Loucy (cell line): ENCODE measurements at regions not wholly inside any gene's neighbourhood (a gene's known extent, or its start where the extent isn't known, plus 50 kb on each side); places are given as distances from the start of the nearest gene placed in this dataset.

ENCODE experiments used
- H2AFZ ChIP-seq: fragments of 200-600 bp; sonication (generic); 2 replicates; pipeline ENCODE4 v1.6.0; 2016; ENCODE audit warnings: antibody characterized with exemption, mild to moderate bottlenecking, low read length, moderate library complexity
- H3F3A ChIP-seq: fragments of 200-600 bp; 2 replicates; pipeline ENCODE4 v1.6.0; 2016; ENCODE audit warnings: antibody characterized with exemption, low read depth, mild to moderate bottlenecking
- H3K27me3 ChIP-seq: fragments of 200-600 bp; sonication (generic); 2 replicates; pipeline ENCODE4 v1.6.1; 2014; ENCODE audit warnings: low read length, mild to moderate bottlenecking; ENCODE audit not compliant: insufficient read depth, poor library complexity, severe bottlenecking
- H3K36me3 ChIP-seq: fragments of 200-600 bp; sonication (generic); 2 replicates; pipeline ENCODE4 v1.6.1; 2016; ENCODE audit warnings: low read length; ENCODE audit not compliant: insufficient read depth
- H3K4me1 ChIP-seq: fragments of 200-600 bp; sonication (generic); 2 replicates; pipeline ENCODE4 v1.5.1; 2014; ENCODE audit warnings: low read length, mild to moderate bottlenecking; ENCODE audit not compliant: insufficient read depth, poor library complexity, severe bottlenecking
- H3K4me2 ChIP-seq: fragments of 200-600 bp; sonication (generic); 2 replicates; pipeline ENCODE4 v1.6.0; 2014; ENCODE audit warnings: antibody characterized with exemption, low read length, low read depth, mild to moderate bottlenecking; ENCODE audit not compliant: poor library complexity, severe bottlenecking
- H3K4me3 ChIP-seq: fragments of 200-600 bp; sonication (generic); 2 replicates; pipeline ENCODE4 v1.5.1; 2014; ENCODE audit warnings: low read length, mild to moderate bottlenecking, mixed read lengths; ENCODE audit not compliant: poor library complexity, severe bottlenecking
- H3K79me2 ChIP-seq: fragments of 200-600 bp; sonication (generic); 2 replicates; pipeline ENCODE4 v1.6.1; 2014; ENCODE audit warnings: low read length; ENCODE audit not compliant: insufficient read depth
- H3K9ac ChIP-seq: fragments of 200-600 bp; sonication (generic); 2 replicates; pipeline ENCODE4 v1.6.0; 2014; ENCODE audit warnings: mild to moderate bottlenecking, low read depth, low read length, moderate library complexity; ENCODE audit not compliant: poor library complexity, severe bottlenecking
- H3K9me2 ChIP-seq: fragments of 200-600 bp; sonication (generic); replicated peaks from 2 replicates; pipeline ENCODE4 v1.6.1; 2016; ENCODE audit warnings: low read depth, low read length, mixed read lengths
- H3K9me3 ChIP-seq: fragments of 200-600 bp; sonication (generic); 2 replicates; pipeline ENCODE4 v1.6.1; 2014; ENCODE audit warnings: mild to moderate bottlenecking, antibody characterized with exemption, low read length, low read depth; ENCODE audit not compliant: insufficient read depth
- H4K20me1 ChIP-seq: fragments of 200-600 bp; sonication (generic); 2 replicates; pipeline ENCODE4 v1.6.0; 2014; ENCODE audit warnings: antibody characterized with exemption, low read length, mild to moderate bottlenecking; ENCODE audit not compliant: insufficient read depth, poor library complexity, severe bottlenecking
- EZH2phosphoT487 ChIP-seq: fragments of 200-600 bp; IDR thresholded peaks from 2 replicates; pipeline ENCODE4 v1.6.1; 2018; ENCODE audit warnings: antibody characterized with exemption, mild to moderate bottlenecking, moderate library complexity, borderline replicate concordance
- TF ChIP-seq, protein P1 (sequence below): fragments of 200-600 bp; sonication (generic); conservative IDR thresholded peaks from 2 replicates; pipeline ENCODE4 v1.5.1; 2014; ENCODE audit warnings: mild to moderate bottlenecking, antibody characterized with exemption, low read length

DNA sequence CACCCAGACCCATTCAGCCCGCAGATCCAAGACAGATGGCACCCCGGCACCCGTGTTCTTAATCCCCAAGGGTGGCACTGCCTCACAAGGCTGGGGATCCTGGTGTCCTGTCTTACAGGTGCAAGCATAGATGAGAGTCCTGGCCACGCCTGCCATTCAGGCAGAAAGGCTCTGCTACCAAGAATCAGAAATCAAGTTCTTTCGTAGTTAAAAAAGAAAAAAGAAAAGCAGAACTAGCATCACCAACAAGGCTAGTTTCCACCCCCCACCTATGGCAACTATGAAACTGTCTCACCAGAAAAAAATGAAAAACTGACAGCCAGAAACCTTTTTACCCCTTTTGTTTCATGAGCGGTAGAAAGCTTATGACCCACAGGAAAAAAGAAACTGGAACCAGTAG is 170.4 kb downstream of the SYK start:
- Histone ChIP-seq H3K27me3 (no peaks in the 10 kb centered on the region), H3K4me1 (no peaks in the 10 kb centered on the region), H3K79me2 (no peaks in the 10 kb centered on the region), H3F3A (no peaks in the 10 kb centered on the region), H3K9me3 (no peaks in the 10 kb centered on the region), H2AFZ (no peak overlapping the region), H4K20me1 (no peaks in the 10 kb centered on the region), H3K4me2 (no peak overlapping the region), H3K9ac (no peak overlapping the region), H3K4me3 (no peak overlapping the region), H3K36me3 (no peaks in the 10 kb centered on the region), H3K9me2 (no peaks in the 10 kb centered on the region)
- TF ChIP-seq EZH2phosphoT487: no peak
- TF ChIP-seq, protein P1, sequence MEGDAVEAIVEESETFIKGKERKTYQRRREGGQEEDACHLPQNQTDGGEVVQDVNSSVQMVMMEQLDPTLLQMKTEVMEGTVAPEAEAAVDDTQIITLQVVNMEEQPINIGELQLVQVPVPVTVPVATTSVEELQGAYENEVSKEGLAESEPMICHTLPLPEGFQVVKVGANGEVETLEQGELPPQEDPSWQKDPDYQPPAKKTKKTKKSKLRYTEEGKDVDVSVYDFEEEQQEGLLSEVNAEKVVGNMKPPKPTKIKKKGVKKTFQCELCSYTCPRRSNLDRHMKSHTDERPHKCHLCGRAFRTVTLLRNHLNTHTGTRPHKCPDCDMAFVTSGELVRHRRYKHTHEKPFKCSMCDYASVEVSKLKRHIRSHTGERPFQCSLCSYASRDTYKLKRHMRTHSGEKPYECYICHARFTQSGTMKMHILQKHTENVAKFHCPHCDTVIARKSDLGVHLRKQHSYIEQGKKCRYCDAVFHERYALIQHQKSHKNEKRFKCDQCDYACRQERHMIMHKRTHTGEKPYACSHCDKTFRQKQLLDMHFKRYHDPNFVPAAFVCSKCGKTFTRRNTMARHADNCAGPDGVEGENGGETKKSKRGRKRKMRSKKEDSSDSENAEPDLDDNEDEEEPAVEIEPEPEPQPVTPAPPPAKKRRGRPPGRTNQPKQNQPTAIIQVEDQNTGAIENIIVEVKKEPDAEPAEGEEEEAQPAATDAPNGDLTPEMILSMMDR: no peak

DNA sequence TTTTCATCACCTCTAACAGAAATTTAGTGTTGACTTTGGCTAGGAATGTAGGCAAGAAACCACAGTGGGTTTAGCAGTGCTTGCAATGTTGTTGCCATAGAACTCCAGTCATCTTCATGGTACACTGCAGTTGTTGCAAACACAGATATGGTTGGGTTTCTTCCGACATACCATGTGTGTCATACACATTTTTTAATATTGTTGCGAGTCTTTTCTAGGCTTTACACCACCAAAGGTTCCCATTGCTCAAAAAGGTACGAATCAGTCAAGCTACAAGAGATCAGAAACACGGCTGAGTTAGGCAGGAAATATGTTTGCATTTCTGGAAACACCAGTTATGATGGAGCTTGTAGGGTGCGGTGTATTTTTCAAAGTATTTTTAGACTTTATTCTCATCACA is 172.4 kb downstream of the SYK start:
- H3K4me1 ChIP-seq: no peaks in the 10 kb centered on the region
- H3K4me3 ChIP-seq: no peak overlapping the region
- H3K4me2 ChIP-seq: no peak overlapping the region
- H2AFZ ChIP-seq: no peak overlapping the region
- H3K36me3 ChIP-seq: no peaks in the 10 kb centered on the region
- no peak for TF ChIP-seq EZH2phosphoT487
- TF ChIP-seq, protein P1: no peak
- no peaks in the 10 kb centered on the region for H3K79me2 ChIP-seq
- H3K9ac ChIP-seq: no peak overlapping the region
- H4K20me1 ChIP-seq: no peaks in the 10 kb centered on the region
- H3F3A ChIP-seq: no peaks in the 10 kb centered on the region
- H3K9me2 ChIP-seq: no peaks in the 10 kb centered on the region
- no peaks in the 10 kb centered on the region for H3K9me3 ChIP-seq
- H3K27me3 ChIP-seq: no peaks in the 10 kb centered on the region

DNA sequence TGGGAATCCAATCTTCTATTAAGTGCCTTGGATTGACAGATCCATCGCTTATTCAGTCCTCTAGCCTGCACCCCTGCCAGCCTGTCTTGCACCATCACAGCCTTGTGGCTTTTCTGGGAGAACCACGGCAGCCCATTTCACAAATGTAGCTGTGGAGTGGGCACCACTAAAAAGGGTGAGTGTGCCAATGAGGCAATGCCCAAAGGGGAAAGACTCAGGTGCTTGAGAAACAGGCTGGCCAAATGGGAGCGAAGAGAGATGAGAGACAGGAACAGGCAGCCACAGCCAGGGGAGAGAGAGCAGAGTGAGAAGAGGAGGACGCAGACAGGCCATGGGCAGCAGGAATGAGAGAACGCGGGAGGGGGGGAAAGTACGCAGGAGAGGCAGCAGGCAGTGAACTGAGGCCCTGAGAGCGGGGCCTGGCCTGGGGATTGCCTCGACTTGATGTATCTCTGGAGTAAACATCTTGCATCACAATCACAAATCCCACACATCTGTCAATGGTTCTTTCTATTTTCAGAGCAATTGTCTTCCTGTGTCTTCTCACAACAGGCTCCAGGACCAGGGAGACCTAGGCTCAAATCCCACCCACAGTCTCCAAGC is 173.1 kb downstream of the SYK start:
- no peaks in the 10 kb centered on the region for H3F3A ChIP-seq
- H3K79me2 ChIP-seq: no peaks in the 10 kb centered on the region
- no peak overlapping the region for H3K4me3 ChIP-seq
- H2AFZ ChIP-seq: no peak overlapping the region
- no peak overlapping the region for H3K9ac ChIP-seq
- H4K20me1 ChIP-seq: no peaks in the 10 kb centered on the region
- H3K4me1 ChIP-seq: no peaks in the 10 kb centered on the region
- no peaks in the 10 kb centered on the region for H3K27me3 ChIP-seq
- H3K4me2 ChIP-seq: no peak overlapping the region
- H3K9me3 ChIP-seq: no peaks in the 10 kb centered on the region
- no peaks in the 10 kb centered on the region for H3K36me3 ChIP-seq
- no peaks in the 10 kb centered on the region for H3K9me2 ChIP-seq
- TF ChIP-seq EZH2phosphoT487: no peak
- TF ChIP-seq, protein P1: no peak
